ENCODE measurements at regions not wholly inside any gene's neighbourhood (a gene's known extent, or its start where the extent isn't known, plus 50 kb on each side); places are given as distances from the start of the nearest gene placed in this dataset.
"Not testable (repeated sequence)": the region's sequence is repeated elsewhere in the genome, so short reads cannot be mapped to it uniquely, and the experiment has no call there.

- Histone ChIP-seq H3K9me3 (no peaks in the 10 kb centered on the region), H3K36me3 (no peaks in the 10 kb centered on the region), H3K4me1 (no peaks in the 10 kb centered on the region), H3K27me3 (replicated peaks in 1 of 7) (peaks cover 0 to 5% (median 0%) of the 10 kb centered on the region in 7 donors), H3K4me3 (no peak overlapping the region), H3K27ac (no peak overlapping the region)
- no peak for TF ChIP-seq CTCF (IDR thresholded peaks at IDR 0.05 in 8 of 11, conservative IDR thresholded peaks at IDR 0.05 in 3 of 11)
- TF ChIP-seq POLR2AphosphoS5 (IDR thresholded peaks at IDR 0.05), result no peak
- TF ChIP-seq POLR2A (IDR thresholded peaks at IDR 0.05), result no peak
- no peak for DNase-seq
- intact Hi-C loops (cut with DNase I; ENCODE audit: low total_unique reads), result no loop called here
- WGBS, 5 donors, result 76 to 92% (median 83%) methylated on average over 1 of the region's 1 CpG
Measured at GRCh38 chr5:96546120-96546519, 113.1 kb upstream of the PCSK1 start.

GRCh38 chr5:96547486-96547885 lies 114.4 kb upstream of the PCSK1 start:
- TF ChIP-seq POLR2AphosphoS5 (IDR thresholded peaks at IDR 0.05), result no peak
- TF ChIP-seq POLR2A (IDR thresholded peaks at IDR 0.05), result no peak
- TF ChIP-seq CTCF (IDR thresholded peaks at IDR 0.05 in 8 of 11, conservative IDR thresholded peaks at IDR 0.05 in 3 of 11), result no peak
- no peak for DNase-seq
- H3K4me3 ChIP-seq, result no peak overlapping the region
- WGBS, 5 donors, result 76 to 86% (median 81%) methylated on average over 4 of the region's 4 CpGs
- no peak overlapping the region for H3K27ac ChIP-seq
- H3K36me3 ChIP-seq, result no peaks in the 10 kb centered on the region
- peaks cover 0 to 5% (median 0%) of the 10 kb centered on the region in 7 donors for H3K27me3 ChIP-seq (replicated peaks in 1 of 7)
- intact Hi-C loops (cut with DNase I; ENCODE audit: low total_unique reads), result no loop called here
- H3K4me1 ChIP-seq, result no peaks in the 10 kb centered on the region
- H3K9me3 ChIP-seq, result no peaks in the 10 kb centered on the region

- H3K27ac ChIP-seq, result no peak overlapping the region
- 60 to 75% (median 69%) methylated on average over 2 of the region's 2 CpGs for WGBS, 5 donors
- H3K36me3 ChIP-seq, result no peaks in the 10 kb centered on the region
- no peak for TF ChIP-seq POLR2AphosphoS5 (IDR thresholded peaks at IDR 0.05)
- no peak for TF ChIP-seq POLR2A (IDR thresholded peaks at IDR 0.05)
- TF ChIP-seq CTCF (IDR thresholded peaks at IDR 0.05 in 8 of 11, conservative IDR thresholded peaks at IDR 0.05 in 3 of 11), result no peak
- no peaks in the 10 kb centered on the region for H3K4me1 ChIP-seq
- intact Hi-C loops (cut with DNase I; ENCODE audit: low total_unique reads), result no loop called here
- DNase-seq, result no peak
- no peak overlapping the region for H3K4me3 ChIP-seq
- no peaks in the 10 kb centered on the region for H3K9me3 ChIP-seq
- H3K27me3 ChIP-seq (replicated peaks in 1 of 7), result peaks cover 0 to 5% (median 0%) of the 10 kb centered on the region in 7 donors
Measured at GRCh38 chr5:96548905-96549304, 113.3 kb upstream of the CAST start.

GRCh38 chr5:96560857-96561256 lies 101.3 kb upstream of the CAST start:
- 84 to 100% (median 93%) methylated on average over 2 of the region's 2 CpGs for WGBS, 5 donors

GRCh38 chr5:96562614-96563013 lies 99.6 kb upstream of the CAST start:
- Histone ChIP-seq H3K9me3 (no peaks in the 10 kb centered on the region), H3K4me1 (peaks cover 0 to 10% (median 5%) of the 10 kb centered on the region in 6 donors), H3K36me3 (no peaks in the 10 kb centered on the region), H3K27me3 (replicated peaks in 1 of 7) (no peaks in the 10 kb centered on the region), H3K27ac (no peak overlapping the region), H3K4me3 (no peak overlapping the region)
- intact Hi-C loops (cut with DNase I; ENCODE audit: low total_unique reads), result no loop called here
- no peak for DNase-seq
- TF ChIP-seq POLR2AphosphoS5 (IDR thresholded peaks at IDR 0.05), result no peak
- no peak for TF ChIP-seq CTCF (IDR thresholded peaks at IDR 0.05 in 8 of 11, conservative IDR thresholded peaks at IDR 0.05 in 3 of 11)
- no peak for TF ChIP-seq POLR2A (IDR thresholded peaks at IDR 0.05)

More at GRCh38 chr5:96560857-96561256, 101.3 kb upstream of the CAST start:
- H3K27me3 ChIP-seq (replicated peaks in 1 of 7); DNase-seq; H3K36me3 ChIP-seq; intact Hi-C loops (cut with DNase I; ENCODE audit: low total_unique reads); H3K4me1 ChIP-seq; H3K27ac ChIP-seq; H3K4me3 ChIP-seq; H3K9me3 ChIP-seq: not testable (repeated sequence)
